ENCODE measurements at regions not wholly inside any gene's neighbourhood (a gene's known extent, or its start where the extent isn't known, plus 50 kb on each side); places are given as distances from the start of the nearest gene placed in this dataset.
A peak's percentile ranks its signal among the peaks of the same experiment; 100 is the strongest.

DNA sequence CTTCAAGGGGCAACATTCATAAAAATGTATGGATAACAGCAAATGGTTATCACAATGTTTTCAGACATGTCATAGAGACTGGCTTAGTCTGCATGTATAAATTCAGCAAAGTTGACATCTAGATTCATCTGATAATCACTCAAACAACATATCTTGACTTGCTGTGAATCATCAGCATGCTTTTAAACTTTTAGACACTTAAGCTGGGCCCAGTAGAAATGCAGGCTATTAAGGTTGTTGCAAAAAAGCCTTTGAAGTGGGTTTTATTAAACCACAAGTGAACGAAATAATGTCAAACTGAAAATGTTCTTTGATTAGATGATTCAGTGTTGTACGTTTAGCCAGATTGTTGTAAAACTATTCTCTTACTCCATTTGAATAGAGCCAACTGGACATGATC lies 759.6 kb downstream of the NXPH1 start:
- ATAC-seq (ENCODE audit: insufficient read depth, low FRiP score) (no peak), DNase-seq (no peak)
- TF ChIP-seq, protein P1, sequence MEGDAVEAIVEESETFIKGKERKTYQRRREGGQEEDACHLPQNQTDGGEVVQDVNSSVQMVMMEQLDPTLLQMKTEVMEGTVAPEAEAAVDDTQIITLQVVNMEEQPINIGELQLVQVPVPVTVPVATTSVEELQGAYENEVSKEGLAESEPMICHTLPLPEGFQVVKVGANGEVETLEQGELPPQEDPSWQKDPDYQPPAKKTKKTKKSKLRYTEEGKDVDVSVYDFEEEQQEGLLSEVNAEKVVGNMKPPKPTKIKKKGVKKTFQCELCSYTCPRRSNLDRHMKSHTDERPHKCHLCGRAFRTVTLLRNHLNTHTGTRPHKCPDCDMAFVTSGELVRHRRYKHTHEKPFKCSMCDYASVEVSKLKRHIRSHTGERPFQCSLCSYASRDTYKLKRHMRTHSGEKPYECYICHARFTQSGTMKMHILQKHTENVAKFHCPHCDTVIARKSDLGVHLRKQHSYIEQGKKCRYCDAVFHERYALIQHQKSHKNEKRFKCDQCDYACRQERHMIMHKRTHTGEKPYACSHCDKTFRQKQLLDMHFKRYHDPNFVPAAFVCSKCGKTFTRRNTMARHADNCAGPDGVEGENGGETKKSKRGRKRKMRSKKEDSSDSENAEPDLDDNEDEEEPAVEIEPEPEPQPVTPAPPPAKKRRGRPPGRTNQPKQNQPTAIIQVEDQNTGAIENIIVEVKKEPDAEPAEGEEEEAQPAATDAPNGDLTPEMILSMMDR (IDR thresholded peaks at IDR 0.05; ENCODE audit: control extremely low read depth, extremely low read depth), result no peak
- WGBS, 2 donors, result 45 to 69% methylated on average over 2 of the region's 2 CpGs
- Histone ChIP-seq H3K4me3 (no peak overlapping the region), H3K27ac (ENCODE audit: low read depth in 1 of 2, low read length in 1 of 2) (no peak overlapping the region), H3K27me3 (ENCODE audit: control insufficient read depth in 3 of 3, insufficient read depth in 3 of 3, low read length in 2 of 3) (no peaks in the 10 kb centered on the region), H3K36me3 (ENCODE audit: control insufficient read depth in 4 of 4, insufficient read depth in 4 of 4, low read length in 4 of 4) (no peaks in the 10 kb centered on the region), H3K9me3 (ENCODE audit: control insufficient read depth in 4 of 4, insufficient read depth in 3 of 4, low read length in 3 of 4) (no peaks in the 10 kb centered on the region), H3K9ac (ENCODE audit: insufficient read depth in 1 of 2, low read length in 2 of 2) (no peak overlapping the region), H3K4me1 (ENCODE audit: control insufficient read depth in 5 of 5, insufficient read depth in 5 of 5, low read length in 5 of 5) (peaks cover 0 to 4% (median 0%) of the 10 kb centered on the region in 5 donors)

DNA sequence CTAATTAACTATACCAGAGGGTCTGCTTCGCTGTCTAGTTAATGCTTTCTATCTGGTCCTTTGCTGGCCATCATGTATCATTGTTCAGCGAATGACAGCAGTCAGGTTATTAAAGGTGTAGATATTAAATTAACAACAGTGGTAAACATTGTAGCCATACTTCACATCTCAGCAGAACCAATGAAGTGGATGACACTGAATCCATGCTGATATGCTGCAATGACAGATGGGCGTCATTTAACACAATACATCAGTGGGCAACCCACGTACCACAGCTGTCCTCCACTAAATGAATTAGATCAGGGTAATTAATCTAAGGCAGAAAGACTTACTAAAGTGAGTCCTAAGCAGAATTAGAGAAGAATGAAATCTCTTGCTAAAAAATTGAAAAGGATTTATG lies 767.2 kb downstream of the NXPH1 start:
- no peaks in the 10 kb centered on the region for H3K9me3 ChIP-seq (ENCODE audit: control insufficient read depth in 4 of 4, insufficient read depth in 3 of 4, low read length in 3 of 4)
- DNase-seq (no peak), ATAC-seq (ENCODE audit: insufficient read depth, low FRiP score) (no peak)
- TF ChIP-seq, protein P1 (IDR thresholded peaks at IDR 0.05; ENCODE audit: control extremely low read depth, extremely low read depth), result no peak
- peaks cover 0 to 5% (median 0%) of the 10 kb centered on the region in 5 donors for H3K4me1 ChIP-seq (ENCODE audit: control insufficient read depth in 5 of 5, insufficient read depth in 5 of 5, low read length in 5 of 5)
- no peaks in the 10 kb centered on the region for H3K27me3 ChIP-seq (ENCODE audit: control insufficient read depth in 3 of 3, insufficient read depth in 3 of 3, low read length in 2 of 3)
- H3K27ac ChIP-seq (ENCODE audit: low read depth in 1 of 2, low read length in 1 of 2), result no peak overlapping the region
- H3K4me3 ChIP-seq, result no peak overlapping the region
- no peaks in the 10 kb centered on the region for H3K36me3 ChIP-seq (ENCODE audit: control insufficient read depth in 4 of 4, insufficient read depth in 4 of 4, low read length in 4 of 4)
- WGBS, 2 donors, result 79 to 89% methylated on average over 4 of the region's 4 CpGs
- H3K9ac ChIP-seq (ENCODE audit: insufficient read depth in 1 of 2, low read length in 2 of 2), result no peak overlapping the region

DNA sequence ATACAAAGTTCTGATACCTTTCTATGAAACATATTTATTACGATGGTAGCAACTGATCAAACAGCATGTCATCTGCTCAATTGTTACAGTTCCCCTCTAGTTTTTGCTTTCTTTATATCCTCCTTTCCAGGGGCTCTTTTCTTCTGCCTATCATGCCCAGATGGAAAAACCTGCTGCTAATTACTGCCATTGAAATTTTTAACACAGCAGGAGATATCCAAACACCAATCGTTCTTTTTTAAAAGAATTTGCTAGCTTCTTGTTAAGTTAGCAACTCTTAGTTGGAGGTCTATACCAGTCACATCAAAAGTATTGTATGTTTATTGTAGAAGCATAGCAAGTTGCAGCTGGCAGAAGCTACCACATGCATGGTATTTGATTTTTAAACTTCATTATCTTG lies 768.5 kb downstream of the NXPH1 start:
- Histone ChIP-seq H3K36me3 (ENCODE audit: control insufficient read depth in 4 of 4, insufficient read depth in 4 of 4, low read length in 4 of 4) (no peaks in the 10 kb centered on the region), H3K9ac (ENCODE audit: insufficient read depth in 1 of 2, low read length in 2 of 2) (no peak overlapping the region), H3K4me1 (ENCODE audit: control insufficient read depth in 5 of 5, insufficient read depth in 5 of 5, low read length in 5 of 5) (peaks cover 0 to 5% (median 0%) of the 10 kb centered on the region in 5 donors), H3K9me3 (ENCODE audit: control insufficient read depth in 4 of 4, insufficient read depth in 3 of 4, low read length in 3 of 4) (no peaks in the 10 kb centered on the region), H3K4me3 (no peak overlapping the region), H3K27ac (ENCODE audit: low read depth in 1 of 2, low read length in 1 of 2) (no peak overlapping the region), H3K27me3 (ENCODE audit: control insufficient read depth in 3 of 3, insufficient read depth in 3 of 3, low read length in 2 of 3) (no peaks in the 10 kb centered on the region)
- DNase-seq (no peak), ATAC-seq (ENCODE audit: insufficient read depth, low FRiP score) (no peak)
- WGBS, 2 donors, result 55 to 57% methylated on average over 2 of the region's 2 CpGs
- TF ChIP-seq, protein P1 (IDR thresholded peaks at IDR 0.05; ENCODE audit: control extremely low read depth, extremely low read depth), result no peak

DNA sequence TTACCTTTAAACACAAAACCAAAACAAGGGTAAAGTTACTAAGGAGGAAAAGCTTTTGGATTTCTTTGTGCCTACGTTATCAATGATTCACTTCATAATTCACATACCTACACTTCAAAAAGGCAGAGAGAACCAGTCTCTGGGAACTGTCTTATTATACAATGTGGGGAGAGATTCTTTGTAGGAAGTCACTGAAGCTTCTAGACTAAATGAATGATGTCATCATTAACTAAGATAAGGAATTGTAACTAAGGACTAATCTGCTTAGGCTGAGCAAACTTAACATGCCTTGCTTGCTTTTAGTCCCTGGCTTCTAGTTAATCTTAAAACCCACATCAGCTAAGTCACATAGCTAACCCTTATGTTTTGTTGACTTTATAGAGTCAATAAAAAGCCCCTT lies 771.2 kb downstream of the NXPH1 start:
- no peak overlapping the region for H3K9ac ChIP-seq (ENCODE audit: insufficient read depth in 1 of 2, low read length in 2 of 2)
- no peaks in the 10 kb centered on the region for H3K9me3 ChIP-seq (ENCODE audit: control insufficient read depth in 4 of 4, insufficient read depth in 3 of 4, low read length in 3 of 4)
- H3K36me3 ChIP-seq (ENCODE audit: control insufficient read depth in 4 of 4, insufficient read depth in 4 of 4, low read length in 4 of 4), result no peaks in the 10 kb centered on the region
- H3K27me3 ChIP-seq (ENCODE audit: control insufficient read depth in 3 of 3, insufficient read depth in 3 of 3, low read length in 2 of 3), result no peaks in the 10 kb centered on the region
- TF ChIP-seq, protein P1 (IDR thresholded peaks at IDR 0.05; ENCODE audit: control extremely low read depth, extremely low read depth), result no peak
- H3K4me1 ChIP-seq (ENCODE audit: control insufficient read depth in 5 of 5, insufficient read depth in 5 of 5, low read length in 5 of 5), result peaks cover 0 to 5% (median 0%) of the 10 kb centered on the region in 5 donors
- WGBS, 2 donors, result 62 to 76% methylated on average over 1 of the region's 1 CpG
- H3K4me3 ChIP-seq, result no peak overlapping the region
- DNase-seq (peak in 1 of 3 donors; percentile 22), ATAC-seq (ENCODE audit: insufficient read depth, low FRiP score) (no peak)
- no peak overlapping the region for H3K27ac ChIP-seq (ENCODE audit: low read depth in 1 of 2, low read length in 1 of 2)
